Natural killer cell (primary cell): ENCODE measurements at regions not wholly inside any gene's neighbourhood (a gene's known extent, or its start where the extent isn't known, plus 50 kb on each side); places are given as distances from the start of the nearest gene placed in this dataset.

Source experiments
- ATAC-seq, 3 donors: fragments of 150-1000 bp in 2 of 3; fragments of 200-7000 bp in 1 of 3; cut with Tn5 transposase; 1 replicate in 1 of 3; 2 replicates in 2 of 3; pipeline ENCODE4 v1.10.0; 2021; ENCODE audit warnings: mild to moderate bottlenecking in 2 of 3, moderate library complexity in 2 of 3
- DNase-seq, 2 donors: peaks; one replicate each; pipeline versions ENCODE4 v3.0.0 to v3.0.0-alpha.2; 2013 to 2021; ENCODE audit warnings: mixed read lengths in 1 of 2
- H3K27ac ChIP-seq: one replicate; pipeline ENCODE4 v1.5.1; 2013; ENCODE audit warnings: mild to moderate bottlenecking, low read length
- H3K27me3 ChIP-seq: one replicate; pipeline ENCODE4 v1.6.1; 2013; ENCODE audit warnings: low read length; ENCODE audit not compliant: control insufficient read depth, insufficient read depth
- H3K36me3 ChIP-seq: one replicate; pipeline ENCODE4 v1.6.1; 2013; ENCODE audit warnings: low read length; ENCODE audit not compliant: control insufficient read depth, insufficient read depth
- H3K4me1 ChIP-seq: one replicate; pipeline ENCODE4 v1.6.1; 2013; ENCODE audit warnings: low read length; ENCODE audit not compliant: control insufficient read depth, insufficient read depth
- H3K4me3 ChIP-seq: one replicate; pipeline ENCODE4 v1.5.1; 2013; ENCODE audit warnings: low read length
- H3K9me3 ChIP-seq: one replicate; pipeline ENCODE4 v1.6.1; 2013; ENCODE audit warnings: low read length; ENCODE audit not compliant: control insufficient read depth, insufficient read depth
- H3K27ac Mint-ChIP-seq, 2 donors: one replicate each; pipeline ENCODE4 v1.8.0; 2022; ENCODE audit warnings: mild to moderate bottlenecking in 2 of 2, mixed read lengths in 2 of 2, moderate library complexity in 1 of 2
- H3K27me3 Mint-ChIP-seq, 2 donors: one replicate each; pipeline ENCODE4 v1.8.0; 2022; ENCODE audit warnings: low read depth in 2 of 2, mixed read lengths in 2 of 2
- H3K36me3 Mint-ChIP-seq: one replicate; pipeline ENCODE4 v1.8.0; 2022; ENCODE audit warnings: mixed read lengths
- H3K4me1 Mint-ChIP-seq, 2 donors: one replicate each; pipeline ENCODE4 v1.8.0; 2022; ENCODE audit warnings: mixed read lengths in 2 of 2
- H3K4me3 Mint-ChIP-seq: one replicate; pipeline ENCODE4 v1.8.0; 2022; ENCODE audit warnings: mild to moderate bottlenecking, moderate library complexity, mixed read lengths
- H3K9me3 Mint-ChIP-seq, 2 donors: one replicate each; pipeline ENCODE4 v1.8.0; 2022; ENCODE audit warnings: mixed read lengths in 2 of 2
- WGBS: methylation state at CpG from one replicate; pipeline ENCODE4 v1.1.7; 2013; ENCODE audit warnings: missing lambda C conversion rate; ENCODE audit not compliant: insufficient coverage; 5-methylcytosine and 5-hydroxymethylcytosine counted together
- intact Hi-C: fragments of 100-400 bp; cut with micrococcal nuclease; formaldehyde crosslinking; loops from one replicate; pipeline ENCODE4 v1.14.2; 2022
- TF ChIP-seq, protein P1 (sequence below): fragments of 200-600 bp; IDR thresholded peaks from one replicate; pipeline ENCODE4 v1.8.0; 2022; ENCODE audit warnings: antibody characterized with exemption

- H3K36me3 ChIP-seq = no peaks in the 10 kb centered on the region
- H3K4me1 ChIP-seq = no peaks in the 10 kb centered on the region
- no peak for DNase-seq
- Mint-ChIP-seq H3K27ac (no peak overlapping the region), H3K4me1 (no peaks in the 10 kb centered on the region), H3K27me3 (no peaks in the 10 kb centered on the region), H3K36me3 (no peaks in the 10 kb centered on the region), H3K9me3 (peaks cover 8 to 9% of the 10 kb centered on the region in 2 donors), H3K4me3 (no peak overlapping the region)
- H3K4me3 ChIP-seq = no peak overlapping the region
- intact Hi-C loops = no loop called here
- no peaks in the 10 kb centered on the region for H3K27me3 ChIP-seq
- no peak for ATAC-seq
- WGBS = 100% methylated on average over 1 of the region's 2 CpGs
- TF ChIP-seq, protein P1, sequence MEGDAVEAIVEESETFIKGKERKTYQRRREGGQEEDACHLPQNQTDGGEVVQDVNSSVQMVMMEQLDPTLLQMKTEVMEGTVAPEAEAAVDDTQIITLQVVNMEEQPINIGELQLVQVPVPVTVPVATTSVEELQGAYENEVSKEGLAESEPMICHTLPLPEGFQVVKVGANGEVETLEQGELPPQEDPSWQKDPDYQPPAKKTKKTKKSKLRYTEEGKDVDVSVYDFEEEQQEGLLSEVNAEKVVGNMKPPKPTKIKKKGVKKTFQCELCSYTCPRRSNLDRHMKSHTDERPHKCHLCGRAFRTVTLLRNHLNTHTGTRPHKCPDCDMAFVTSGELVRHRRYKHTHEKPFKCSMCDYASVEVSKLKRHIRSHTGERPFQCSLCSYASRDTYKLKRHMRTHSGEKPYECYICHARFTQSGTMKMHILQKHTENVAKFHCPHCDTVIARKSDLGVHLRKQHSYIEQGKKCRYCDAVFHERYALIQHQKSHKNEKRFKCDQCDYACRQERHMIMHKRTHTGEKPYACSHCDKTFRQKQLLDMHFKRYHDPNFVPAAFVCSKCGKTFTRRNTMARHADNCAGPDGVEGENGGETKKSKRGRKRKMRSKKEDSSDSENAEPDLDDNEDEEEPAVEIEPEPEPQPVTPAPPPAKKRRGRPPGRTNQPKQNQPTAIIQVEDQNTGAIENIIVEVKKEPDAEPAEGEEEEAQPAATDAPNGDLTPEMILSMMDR = no peak
- H3K9me3 ChIP-seq = no peaks in the 10 kb centered on the region
- H3K27ac ChIP-seq = no peak overlapping the region
Measured at GRCh38 chr4:180391613-180392012, 1851.6 kb upstream of the TENM3 start.

DNA sequence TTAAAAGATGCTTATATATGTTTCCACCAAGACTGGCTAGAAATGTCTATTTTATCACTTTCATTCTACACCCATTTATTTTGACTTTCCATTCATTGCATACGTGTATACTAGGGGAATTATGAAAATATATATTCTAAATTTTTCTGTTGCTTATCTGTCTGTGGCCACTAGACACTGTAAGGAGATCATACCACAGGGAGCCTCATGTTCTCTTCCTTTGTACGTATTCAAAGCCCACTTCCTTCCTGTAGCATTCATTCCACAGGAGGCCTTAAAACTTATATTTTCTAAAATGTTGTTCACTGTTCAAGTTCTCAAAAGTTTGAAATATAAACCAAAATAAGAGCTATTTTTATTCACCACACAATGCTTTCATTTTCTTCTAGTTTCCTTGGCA is 1848.9 kb upstream of the TENM3 start:
- WGBS = 0% methylated on average over 1 of the region's 2 CpGs
- no peaks in the 10 kb centered on the region for H3K36me3 ChIP-seq
- TF ChIP-seq, protein P1 = no peak
- H3K27ac ChIP-seq = no peak overlapping the region
- no peaks in the 10 kb centered on the region for H3K27me3 Mint-ChIP-seq
- DNase-seq (no peak), ATAC-seq (no peak)
- peaks cover 2% of the 10 kb centered on the region for H3K9me3 ChIP-seq
- peaks cover 8 to 13% of the 10 kb centered on the region in 2 donors for H3K9me3 Mint-ChIP-seq
- no peaks in the 10 kb centered on the region for H3K36me3 Mint-ChIP-seq
- no peak overlapping the region for H3K4me3 Mint-ChIP-seq
- no peak overlapping the region for H3K27ac Mint-ChIP-seq
- intact Hi-C loops = no loop called here
- no peaks in the 10 kb centered on the region for H3K4me1 ChIP-seq
- no peaks in the 10 kb centered on the region for H3K27me3 ChIP-seq
- H3K4me3 ChIP-seq = no peak overlapping the region
- no peaks in the 10 kb centered on the region for H3K4me1 Mint-ChIP-seq

DNA sequence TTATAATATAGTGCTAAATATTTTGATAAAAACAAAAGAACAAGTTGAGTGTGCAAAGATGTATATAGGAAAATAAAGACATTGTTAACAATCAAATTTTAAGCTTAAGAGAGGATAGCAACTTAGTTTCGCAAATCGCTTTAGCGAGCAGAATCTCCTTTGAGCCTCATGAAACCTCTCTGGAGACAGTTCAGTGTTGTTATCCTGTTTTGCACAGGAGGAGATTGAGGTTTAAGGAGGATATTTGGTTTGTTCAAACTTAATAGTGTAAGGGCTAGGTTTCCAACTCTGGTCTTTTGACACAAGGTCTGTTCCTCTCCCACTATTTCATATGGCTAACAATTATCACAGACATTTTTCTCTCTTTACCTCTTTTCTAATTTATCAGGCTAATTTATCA is 1848.5 kb upstream of the TENM3 start:
- no peak overlapping the region for H3K4me3 Mint-ChIP-seq

GRCh38 chr4:180398564-180398963 is 1844.6 kb upstream of the TENM3 start:
- Histone ChIP-seq H3K4me3 (no peak overlapping the region), H3K27me3 (no peaks in the 10 kb centered on the region), H3K36me3 (no peaks in the 10 kb centered on the region), H3K4me1 (no peaks in the 10 kb centered on the region), H3K9me3 (peaks cover 2% of the 10 kb centered on the region), H3K27ac (no peak overlapping the region)
- WGBS = 87% methylated on average over 4 of the region's 4 CpGs
- intact Hi-C loops = no loop called here
- DNase-seq (no peak), ATAC-seq (no peak)
- TF ChIP-seq, protein P1 = no peak
- Mint-ChIP-seq H3K27me3 (no peaks in the 10 kb centered on the region), H3K9me3 (peaks cover 21 to 24% of the 10 kb centered on the region in 2 donors), H3K4me1 (no peaks in the 10 kb centered on the region), H3K36me3 (no peaks in the 10 kb centered on the region), H3K4me3 (no peak overlapping the region), H3K27ac (no peak overlapping the region)

More for the DNA sequence above, 1848.5 kb upstream of the TENM3 start:
- intact Hi-C loops = no loop called here
- Mint-ChIP-seq H3K27me3 (no peaks in the 10 kb centered on the region), H3K4me1 (no peaks in the 10 kb centered on the region), H3K27ac (no peak overlapping the region), H3K9me3 (peaks cover 8 to 13% of the 10 kb centered on the region in 2 donors), H3K36me3 (no peaks in the 10 kb centered on the region)
- Histone ChIP-seq H3K27ac (no peak overlapping the region), H3K27me3 (no peaks in the 10 kb centered on the region), H3K4me1 (no peaks in the 10 kb centered on the region), H3K9me3 (peaks cover 2% of the 10 kb centered on the region), H3K36me3 (no peaks in the 10 kb centered on the region), H3K4me3 (no peak overlapping the region)
- DNase-seq (no peak), ATAC-seq (no peak)
- TF ChIP-seq, protein P1 = no peak
- WGBS = 70% methylated on average over 3 of the region's 3 CpGs
